Small intestine (tissue), 7 donors: ENCODE measurements at regions not wholly inside any gene's neighbourhood (a gene's known extent, or its start where the extent isn't known, plus 50 kb on each side); places are given as distances from the start of the nearest gene placed in this dataset.
"Not testable (repeated sequence)": the region's sequence is repeated elsewhere in the genome, so short reads cannot be mapped to it uniquely, and the experiment has no call there.

Source experiments
- DNase-seq, 2 donors: peaks; one replicate each; pipeline versions ENCODE4 v3.0.0 to v3.0.0-alpha.2; 2013
- FAIRE-seq: peaks from 2 replicates; lab custom pipeline; 2012; peaks lifted over from hg19 to GRCh38; lab: Jason Lieb, UNC
- H3K27ac ChIP-seq, 3 donors: one replicate each; pipeline ENCODE4 v1.5.1; 2013; ENCODE audit warnings: low read length in 2 of 3, mild to moderate bottlenecking in 2 of 3, control low read depth in 1 of 3, inconsistent platforms in 1 of 3, low read depth in 1 of 3, moderate library complexity in 1 of 3
- H3K27me3 ChIP-seq, 3 donors: one replicate each; pipeline ENCODE4 v1.6.1; 2013; ENCODE audit warnings: low read length in 3 of 3, inconsistent platforms in 1 of 3; ENCODE audit not compliant: control insufficient read depth in 3 of 3, insufficient read depth in 3 of 3
- H3K36me3 ChIP-seq, 3 donors: one replicate each; pipeline ENCODE4 v1.6.1; 2013; ENCODE audit warnings: low read length in 3 of 3, inconsistent platforms in 1 of 3, low read depth in 1 of 3, mild to moderate bottlenecking in 1 of 3, moderate library complexity in 1 of 3; ENCODE audit not compliant: control insufficient read depth in 3 of 3, insufficient read depth in 2 of 3
- H3K4me1 ChIP-seq, 3 donors: one replicate each; pipeline ENCODE4 v1.6.1; 2013; ENCODE audit warnings: low read length in 2 of 3, inconsistent platforms in 1 of 3, low read depth in 1 of 3, mild to moderate bottlenecking in 1 of 3, moderate library complexity in 1 of 3; ENCODE audit not compliant: control insufficient read depth in 3 of 3, insufficient read depth in 2 of 3
- H3K4me3 ChIP-seq, 3 donors: one replicate each; pipeline ENCODE4 v1.5.1; 2013; ENCODE audit warnings: low read length in 3 of 3, control low read depth in 1 of 3, inconsistent platforms in 1 of 3, low read depth in 1 of 3, mild to moderate bottlenecking in 1 of 3, moderate library complexity in 1 of 3
- H3K9me3 ChIP-seq, 2 donors: one replicate each; pipeline ENCODE4 v1.6.1; 2013; ENCODE audit warnings: low read depth in 1 of 2, low read length in 1 of 2; ENCODE audit not compliant: control insufficient read depth in 2 of 2, insufficient read depth in 1 of 2
- WGBS, 3 donors: extraction: QIAGEN DNeasy Blood & Tissue Kit; methylation state at CpG; one replicate each; pipeline ENCODE4 v1.1.7; 2013; 5-methylcytosine and 5-hydroxymethylcytosine counted together
- donor health status: healthy with polysubstance abuse.
- donor health status: control.
- donor health status: control.
- donor health status: Bipolar disorder and iron deficiency.
- donor health status: healthy.

DNA sequence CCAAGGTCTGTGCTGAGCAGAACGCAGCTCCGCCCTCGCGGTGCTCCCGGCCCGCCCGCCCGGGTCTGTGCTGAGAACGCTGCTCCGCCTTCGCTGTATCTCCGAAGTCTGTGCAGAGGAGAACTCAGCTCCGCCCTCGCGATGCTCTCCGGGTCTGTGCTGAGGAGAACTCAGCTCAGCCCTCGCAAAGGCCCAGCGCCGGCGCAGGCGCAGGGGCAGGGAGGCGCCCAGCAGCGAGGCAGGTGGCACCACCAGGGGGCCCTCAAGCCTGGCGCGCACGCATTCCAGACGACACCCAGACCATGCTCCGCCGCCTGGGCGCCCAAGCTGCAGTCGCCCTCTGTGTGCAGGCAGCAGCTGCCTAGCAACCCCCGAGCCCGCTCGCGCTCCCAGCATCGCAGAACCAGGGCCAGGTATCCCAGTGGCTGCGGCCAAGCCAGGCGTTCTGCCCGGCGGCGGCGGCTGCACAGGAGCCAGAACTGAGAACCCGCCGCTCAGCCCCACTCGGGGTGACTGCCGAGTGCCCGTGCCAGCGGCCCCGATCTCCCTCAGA, 672.1 kb upstream of the DEFB115 start:
- not testable (repeated sequence) for H3K4me1 ChIP-seq
- DNase-seq, result peak; percentile 87 to 92

DNA sequence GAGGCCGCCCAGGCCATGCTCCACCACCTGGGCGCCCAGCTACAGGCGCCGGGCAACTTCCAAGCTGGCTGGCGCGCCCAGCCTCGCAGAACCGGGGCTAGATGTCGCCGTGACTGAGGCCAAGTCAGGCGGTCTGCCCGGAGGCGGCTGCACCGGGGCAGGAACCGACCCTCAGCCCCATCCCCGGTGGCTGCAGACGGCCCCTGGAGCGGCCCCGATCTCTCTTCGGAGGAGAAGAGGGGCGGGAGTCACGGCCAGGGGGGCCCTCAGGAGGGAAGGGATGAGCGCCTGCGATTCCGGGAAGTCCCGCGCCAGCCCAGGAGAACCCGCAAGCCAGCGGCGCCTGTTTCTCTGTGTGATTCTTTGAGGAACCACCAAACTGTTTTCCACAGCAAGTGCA, 671.3 kb upstream of the DEFB115 start:
- not testable (repeated sequence) for FAIRE-seq, H3K4me1 ChIP-seq, H3K36me3 ChIP-seq, H3K27ac ChIP-seq, H3K27me3 ChIP-seq, H3K4me3 ChIP-seq, H3K9me3 ChIP-seq
- DNase-seq, result peak in 1 of 2 donors; percentile 13
- 5 to 31% (median 23%) methylated on average over 16 to 28 of the region's 30 CpGs for WGBS, 3 donors

More for the DNA sequence above, 672.1 kb upstream of the DEFB115 start:
- not testable (repeated sequence) for H3K36me3 ChIP-seq, H3K27ac ChIP-seq, FAIRE-seq, H3K9me3 ChIP-seq, H3K27me3 ChIP-seq
- 8 to 33% (median 25%) methylated on average over 32 to 49 of the region's 49 CpGs for WGBS, 3 donors
- peak overlapping the region in 1 of 3 donors; percentile 14 for H3K4me3 ChIP-seq

DNA sequence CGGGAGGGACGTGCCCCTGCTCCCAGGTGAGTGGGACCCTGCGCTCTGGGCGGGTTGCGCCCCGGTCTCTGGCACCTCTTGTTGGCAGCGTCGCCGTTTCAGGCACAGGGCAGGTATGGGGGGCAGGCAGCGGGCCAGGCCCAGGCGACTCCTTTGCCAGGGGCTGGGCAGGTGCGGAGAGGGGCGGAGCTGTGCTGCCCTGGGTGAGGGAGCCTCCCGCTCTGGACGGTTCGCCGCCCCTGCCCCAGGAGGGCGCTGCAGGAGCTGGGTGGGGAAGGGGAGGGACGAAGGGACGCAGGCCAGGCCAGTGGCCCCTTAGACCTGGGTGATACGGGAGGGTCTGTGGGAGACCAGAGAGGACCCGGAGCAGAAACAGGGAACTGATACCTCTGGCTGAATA, 663.9 kb upstream of the DEFB115 start:
- Histone ChIP-seq H3K9me3 (peaks cover 1 to 15% of the 10 kb centered on the region in 2 donors), H3K27ac (no peak overlapping the region), H3K36me3 (no peaks in the 10 kb centered on the region), H3K4me3 (no peak overlapping the region), H3K27me3 (no peaks in the 10 kb centered on the region), H3K4me1 (no peaks in the 10 kb centered on the region)
- FAIRE-seq, result no peak
- DNase-seq, result no peak
- WGBS, 3 donors, result 67 to 77% (median 74%) methylated on average over 22 of the region's 22 CpGs

DNA sequence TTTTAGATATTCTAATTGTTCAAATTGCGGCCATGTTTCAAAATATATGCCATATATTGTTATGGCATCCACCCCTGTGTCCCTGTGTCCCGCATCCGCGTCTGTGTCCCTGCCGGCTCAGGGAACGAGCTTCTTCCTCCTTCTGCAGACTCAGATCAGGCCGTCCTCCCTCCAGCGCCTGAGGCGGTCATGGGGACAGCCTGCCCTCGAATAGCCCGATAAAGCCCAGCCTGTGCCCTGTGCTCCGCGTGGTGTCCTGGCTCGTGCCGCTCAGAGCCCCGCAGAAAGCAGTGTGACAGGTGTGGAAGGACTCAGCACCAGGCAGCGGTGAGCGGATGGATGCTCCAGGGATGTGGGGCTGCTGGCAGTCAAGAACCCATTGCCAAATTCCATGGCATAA, 663.4 kb upstream of the DEFB115 start:
- no peaks in the 10 kb centered on the region for H3K27me3 ChIP-seq
- no peak overlapping the region for H3K27ac ChIP-seq
- FAIRE-seq (no peak), DNase-seq (no peak)
- no peaks in the 10 kb centered on the region for H3K4me1 ChIP-seq
- H3K4me3 ChIP-seq, result no peak overlapping the region
- no peaks in the 10 kb centered on the region for H3K36me3 ChIP-seq
- peaks cover 1 to 15% of the 10 kb centered on the region in 2 donors for H3K9me3 ChIP-seq
- 83 to 92% (median 89%) methylated on average over 18 of the region's 18 CpGs for whole genome bisulfite sequencing, 3 donors

DNA sequence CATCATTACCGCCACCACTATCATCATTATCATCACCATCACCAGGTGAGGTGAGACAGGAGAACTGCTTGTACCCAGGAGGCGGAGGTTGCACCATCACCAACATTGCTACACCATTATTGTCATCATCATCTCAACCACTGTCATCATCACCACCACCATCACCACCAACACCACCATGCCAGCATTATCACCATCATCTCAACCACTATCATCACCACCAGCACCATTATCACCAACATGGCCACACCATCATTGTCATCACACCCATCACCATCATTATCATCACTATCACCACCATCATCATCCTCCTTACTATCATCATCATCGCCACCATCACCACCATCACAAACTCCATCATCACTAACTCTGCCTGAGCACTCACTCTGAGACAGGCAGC, 661.8 kb upstream of the DEFB115 start:
- peaks cover 1 to 19% of the 10 kb centered on the region in 2 donors for H3K9me3 ChIP-seq
- DNase-seq, result no peak
- FAIRE-seq, result no peak
- H3K4me3 ChIP-seq, result no peak overlapping the region
- H3K27me3 ChIP-seq, result no peaks in the 10 kb centered on the region
- no peak overlapping the region for H3K27ac ChIP-seq
- no peaks in the 10 kb centered on the region for H3K4me1 ChIP-seq
- 88 to 91% (median 89%) methylated on average over 3 of the region's 3 CpGs for WGBS, 3 donors
- no peaks in the 10 kb centered on the region for H3K36me3 ChIP-seq

DNA sequence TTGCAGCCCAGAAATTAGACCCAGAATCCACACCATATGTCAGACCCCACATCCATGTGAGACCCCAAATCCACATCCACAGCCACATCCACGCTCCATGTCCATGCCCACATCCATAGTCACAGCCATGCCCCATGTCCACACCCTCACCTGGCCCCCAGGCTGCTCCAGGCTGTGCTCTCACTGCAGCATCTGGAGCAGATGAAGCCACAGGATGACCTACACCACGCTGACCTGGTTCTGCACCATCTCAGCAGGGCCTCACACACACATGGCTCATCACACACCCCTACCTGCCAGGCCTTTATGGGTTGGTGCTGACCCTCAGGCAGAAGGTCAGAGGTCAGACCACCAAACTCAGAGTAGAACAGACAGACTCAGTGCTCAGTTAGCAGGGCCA, 660.0 kb upstream of the DEFB115 start:
- FAIRE-seq, result not testable (repeated sequence)

DNA sequence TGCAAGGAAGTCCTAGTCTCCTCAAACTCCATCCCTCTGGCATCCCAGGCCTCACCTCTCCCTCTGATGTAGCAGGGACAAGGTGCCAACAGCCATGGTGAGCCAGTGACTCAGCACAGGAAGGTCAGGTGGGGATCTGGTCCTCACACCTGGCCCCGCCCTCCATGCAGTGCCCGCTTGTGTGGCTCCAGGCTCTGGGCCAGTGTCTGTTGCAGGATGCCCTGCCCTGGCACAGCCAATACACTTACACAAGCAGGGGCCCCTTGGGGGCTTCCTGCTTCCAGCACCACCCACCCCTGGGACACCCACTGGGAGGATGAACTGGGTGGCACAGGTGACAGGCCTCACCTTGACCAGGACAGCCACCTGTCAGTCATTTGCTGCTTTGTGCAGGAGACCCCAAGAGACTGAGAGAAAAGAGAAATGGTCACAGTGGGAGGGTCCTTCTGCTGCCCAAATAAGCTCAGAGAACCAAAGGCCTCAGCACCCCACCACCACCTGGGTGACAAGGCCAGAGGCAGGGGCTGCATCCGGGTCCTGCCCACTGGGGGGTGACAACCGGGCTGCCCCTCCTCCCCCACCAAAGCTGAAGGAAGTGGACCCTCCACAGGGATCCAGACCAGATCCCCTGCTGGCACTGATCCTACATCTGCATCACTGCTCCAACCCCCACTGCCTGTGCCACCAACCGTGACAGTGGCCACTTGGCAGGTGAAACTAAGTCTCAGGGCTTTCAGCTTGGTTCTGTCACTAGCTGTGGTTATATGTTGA, 658.8 kb upstream of the DEFB115 start:
- H3K9me3 ChIP-seq, result peaks cover 1 to 31% of the 10 kb centered on the region in 2 donors
- DNase-seq, result no peak
- FAIRE-seq, result no peak
- 74 to 85% (median 78%) methylated on average over 5 of the region's 5 CpGs for WGBS, 3 donors
- no peaks in the 10 kb centered on the region for H3K36me3 ChIP-seq
- H3K27me3 ChIP-seq, result no peaks in the 10 kb centered on the region
- H3K27ac ChIP-seq, result no peak overlapping the region
- H3K4me1 ChIP-seq, result no peaks in the 10 kb centered on the region
- H3K4me3 ChIP-seq, result no peak overlapping the region

More for the DNA sequence above, 660.0 kb upstream of the DEFB115 start:
- peaks cover 1 to 21% of the 10 kb centered on the region in 2 donors for H3K9me3 ChIP-seq
- not testable (repeated sequence) for H3K27ac ChIP-seq, H3K4me3 ChIP-seq, H3K27me3 ChIP-seq, H3K36me3 ChIP-seq, H3K4me1 ChIP-seq, DNase-seq
- WGBS, 3 donors, result 55 to 67% (median 56%) methylated on average over 2 of the region's 2 CpGs

DNA sequence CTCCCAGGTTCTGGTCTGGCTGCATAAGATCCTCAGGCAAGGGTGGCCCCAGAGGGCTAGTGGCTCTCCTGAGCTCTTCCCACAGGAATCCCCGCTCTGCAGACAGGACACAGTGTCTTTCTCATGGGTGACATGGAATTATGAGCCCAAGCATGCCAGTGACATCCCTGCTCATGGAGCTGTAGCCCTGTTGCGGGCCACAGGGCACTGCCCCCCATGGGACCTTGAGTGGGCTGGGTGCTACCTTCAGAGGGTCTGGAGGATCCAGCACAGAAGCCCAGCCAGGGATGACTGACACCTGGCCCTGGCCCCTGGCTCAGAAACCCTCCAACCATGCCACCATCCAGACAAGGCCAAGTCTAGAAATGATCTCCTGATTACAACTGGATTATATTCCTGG, 657.5 kb upstream of the DEFB115 start:
- H3K4me3 ChIP-seq, result no peak overlapping the region
- H3K9me3 ChIP-seq, result peaks cover 0 to 27% of the 10 kb centered on the region in 2 donors
- no peak for DNase-seq
- 63 to 78% (median 78%) methylated on average over 2 of the region's 2 CpGs for WGBS, 3 donors
- H3K4me1 ChIP-seq, result no peaks in the 10 kb centered on the region
- no peak overlapping the region for H3K27ac ChIP-seq
- no peaks in the 10 kb centered on the region for H3K27me3 ChIP-seq
- no peak for FAIRE-seq
- H3K36me3 ChIP-seq, result no peaks in the 10 kb centered on the region
